K562 (cell line): ENCODE measurements at regions not wholly inside any gene's neighbourhood (a gene's known extent, or its start where the extent isn't known, plus 50 kb on each side); places are given as distances from the start of the nearest gene placed in this dataset.
"Not testable (repeated sequence)": the region's sequence is repeated elsewhere in the genome, so short reads cannot be mapped to it uniquely, and the experiment has no call there.

Experiments
- ATAC-seq: fragments of 200-7000 bp; cut with Tn5 transposase; 3 replicates; pipeline ENCODE4 v1.9.1; 2020; ENCODE audit warnings: moderate library complexity
- BruUV-seq: library from RNA; stranded (reverse); fragments of 400-500 nt; replicated peaks from 2 replicates; lab custom pipeline; 2021; lab: Mats Ljungman, UMichigan
- CTCF ChIA-PET: fragments of 300-600 bp; formaldehyde crosslinking; extraction: SDS; loops from one replicate; lab custom pipeline; 2021; ENCODE audit warnings: low intra/inter-chr PET ratio; lab: Yijun Ruan, JAX
- POLR2A ChIA-PET: fragments of 300-600, 350-650 bp; sonication (Branson Sonifier 250); formaldehyde crosslinking; extraction: SDS; loops from one replicate; lab custom pipeline; 2021; ENCODE audit warnings: antibody characterized with exemption, inconsistent platforms; lab: Yijun Ruan, JAX
- DNase-seq, 4 experiments: peaks; one replicate each; pipeline versions ENCODE4 v3.0.0 to v3.0.0-alpha.2; 2011 to 2018; ENCODE audit warnings: low spot score in 3 of 4, mixed read lengths in 3 of 4; ENCODE audit errors: extremely low read depth in 1 of 4
- FAIRE-seq: peaks from 2 replicates; lab custom pipeline; 2011; peaks lifted over from hg19 to GRCh38; lab: Jason Lieb, UNC
- H2AFZ ChIP-seq: 2 replicates; pipeline ENCODE4 v1.6.0; 2011; ENCODE audit warnings: low read depth, low read length, control low read depth, inconsistent platforms
- H3K27ac ChIP-seq: fragments of 200-600 bp; 3 replicates; pipeline ENCODE4 v1.8.0; 2011; ENCODE audit warnings: low read depth, mild to moderate bottlenecking, control low read depth, inconsistent platforms, low read length, moderate library complexity, mixed read lengths; ENCODE audit errors: extremely low read depth
- H3K27me3 ChIP-seq, 2 experiments: fragments of 300-600 bp in 1 of 2; 2 replicates in 1 of 2; 3 replicates in 1 of 2; pipeline versions ENCODE4 v1.6.0 to v1.8.0; 2011; ENCODE audit warnings: inconsistent platforms in 2 of 2, low read length in 2 of 2, mild to moderate bottlenecking in 1 of 2, mixed read lengths in 1 of 2, moderate library complexity in 1 of 2; ENCODE audit not compliant: control insufficient read depth in 2 of 2, insufficient read depth in 2 of 2
- H3K36me3 ChIP-seq: fragments of 300-600 bp; 3 replicates; pipeline ENCODE4 v1.8.0; 2011; ENCODE audit warnings: mild to moderate bottlenecking, low read length, inconsistent platforms; ENCODE audit not compliant: control insufficient read depth, insufficient read depth
- H3K4me1 ChIP-seq, 2 experiments: fragments of 200-600 bp in 1 of 2; replicated peaks in 1 of 2; 2 replicates in 1 of 2; 3 replicates in 1 of 2; pipeline versions ENCODE4 v1.5.1 to v1.8.0; 2011; ENCODE audit warnings: inconsistent platforms in 2 of 2, low read length in 2 of 2, mild to moderate bottlenecking in 1 of 2, mixed read lengths in 1 of 2, moderate library complexity in 1 of 2; ENCODE audit not compliant: control insufficient read depth in 2 of 2, insufficient read depth in 2 of 2
- H3K4me2 ChIP-seq: 2 replicates; pipeline ENCODE4 v1.6.1; 2011; ENCODE audit warnings: low read length, control low read depth, inconsistent platforms, mixed read lengths; ENCODE audit not compliant: insufficient read depth
- H3K4me3 ChIP-seq: fragments of 200-600 bp; sonication (generic), shearing (Covaris generic); 2 replicates; pipeline ENCODE4 v1.5.1; 2016; ENCODE audit warnings: control low read depth, inconsistent platforms
- H3K79me2 ChIP-seq: fragments of 200-600 bp; 3 replicates; pipeline ENCODE4 v1.8.0; 2011; ENCODE audit warnings: low read length, inconsistent platforms; ENCODE audit not compliant: control insufficient read depth, insufficient read depth
- H3K9ac ChIP-seq, 2 experiments: 2 replicates each; pipeline versions ENCODE4 v1.6.0 to v1.6.1; 2011; ENCODE audit warnings: low read depth in 2 of 2, low read length in 2 of 2, control low read depth in 1 of 2, inconsistent platforms in 1 of 2, mild to moderate bottlenecking in 1 of 2, mixed read lengths in 1 of 2; ENCODE audit not compliant: insufficient read depth in 1 of 2
- H3K9me1 ChIP-seq: one replicate; pipeline ENCODE4 v1.6.0; 2011; ENCODE audit warnings: inconsistent platforms, mild to moderate bottlenecking, low read length, moderate library complexity; ENCODE audit not compliant: control insufficient read depth, insufficient read depth
- H3K9me3 ChIP-seq: replicated peaks from 2 replicates; pipeline ENCODE4 v1.5.1; 2011; ENCODE audit warnings: low read depth, low read length, inconsistent platforms; ENCODE audit not compliant: control insufficient read depth, insufficient read depth
- H4K20me1 ChIP-seq: replicated peaks from 2 replicates; pipeline ENCODE4 v1.6.1; 2011; ENCODE audit warnings: low read length, inconsistent platforms, mixed read lengths; ENCODE audit not compliant: control insufficient read depth, insufficient read depth
- ARID4B ChIP-seq: sonication (generic); formaldehyde crosslinking; IDR thresholded peaks from 2 replicates; pipeline ENCODE4 v1.8.0; 2022; ENCODE audit warnings: mild to moderate bottlenecking, missing genetic modification reagents
- CC2D1A ChIP-seq: fragments of 450-650 bp; IDR thresholded peaks from 2 replicates; pipeline ENCODE4 v1.6.1; 2017; ENCODE audit warnings: mild to moderate bottlenecking
- ERF ChIP-seq: fragments of 450-650 bp; formaldehyde crosslinking; IDR thresholded peaks from 2 replicates; pipeline ENCODE4 v1.4.0; 2020; ENCODE audit warnings: mild to moderate bottlenecking, mixed read lengths
- ETV1 ChIP-seq: fragments of 450-650 bp; conservative IDR thresholded peaks from 2 replicates; pipeline ENCODE4 v1.6.1; 2016; ENCODE audit warnings: missing genetic modification characterization, control low read depth, low read depth, missing compliant biosample characterization
- ETV6 ChIP-seq, 3 experiments: fragments of 150-350 bp in 1 of 3; sonication (generic) in 1 of 3; formaldehyde crosslinking in 1 of 3; IDR thresholded peaks; 2 replicates each; pipeline versions ENCODE4 v1.6.1 to v1.8.0; 2014 to 2022; ENCODE audit warnings: borderline replicate concordance in 2 of 3, low read depth in 2 of 3, antibody characterized with exemption in 1 of 3, low read length in 1 of 3, mild to moderate bottlenecking in 1 of 3, missing genetic modification reagents in 1 of 3
- MXI1 ChIP-seq: IDR thresholded peaks from 2 replicates; pipeline ENCODE4 v1.6.1; 2011; ENCODE audit warnings: low read depth, mild to moderate bottlenecking, improper control_type of control experiment, low read length
- POLR2AphosphoS2 ChIP-seq: IDR thresholded peaks from 2 replicates; pipeline ENCODE4 v1.6.1; 2012; ENCODE audit warnings: low read length, improper control_type of control experiment
- POLR2B ChIP-seq: fragments of 450-650 bp; IDR thresholded peaks from 2 replicates; pipeline ENCODE4 v1.6.1; 2018; ENCODE audit warnings: low read depth; ENCODE audit not compliant: partially characterized antibody
- ZC3H4 ChIP-seq: sonication (generic); formaldehyde crosslinking; IDR thresholded peaks from 2 replicates; pipeline ENCODE4 v1.9.0; 2021; ENCODE audit warnings: missing genetic modification reagents, borderline replicate concordance
- ZEB2 ChIP-seq: fragments of 450-650 bp; IDR thresholded peaks from 2 replicates; pipeline ENCODE4 v1.6.1; 2016
- ZNF41 ChIP-seq: fragments of 250-450 bp; sonication (Bioruptor Pico); conservative IDR thresholded peaks from 2 replicates; pipeline ENCODE4 v1.4.0; 2020; ENCODE audit warnings: mild to moderate bottlenecking
- WGBS: fragments of 100-300 bp; shearing (Covaris generic); methylation state at CpG from one replicate; pipeline ENCODE4 v1.1.6; 2016; ENCODE audit warnings: low coverage, mixed read lengths; ENCODE audit not compliant: insufficient coverage; ENCODE audit errors: missing lambda C conversion rate; 5-methylcytosine and 5-hydroxymethylcytosine counted together
- in situ Hi-C: fragments of 300-500 bp; cut with MboI; formaldehyde crosslinking; loops from 4 replicates; pipeline ENCODE4 v1.15.0; 2018; ENCODE audit warnings: inconsistent platforms, mixed read lengths
- intact Hi-C: fragments of 100-400 bp; cut with micrococcal nuclease; formaldehyde crosslinking; loops from 2 replicates; pipeline ENCODE4 v1.14.2; 2022
- TF ChIP-seq, protein P1 (sequence below): fragments of 450-650 bp; IDR thresholded peaks from 2 replicates; pipeline ENCODE4 v1.7.0; 2016; ENCODE audit warnings: borderline replicate concordance

DNA sequence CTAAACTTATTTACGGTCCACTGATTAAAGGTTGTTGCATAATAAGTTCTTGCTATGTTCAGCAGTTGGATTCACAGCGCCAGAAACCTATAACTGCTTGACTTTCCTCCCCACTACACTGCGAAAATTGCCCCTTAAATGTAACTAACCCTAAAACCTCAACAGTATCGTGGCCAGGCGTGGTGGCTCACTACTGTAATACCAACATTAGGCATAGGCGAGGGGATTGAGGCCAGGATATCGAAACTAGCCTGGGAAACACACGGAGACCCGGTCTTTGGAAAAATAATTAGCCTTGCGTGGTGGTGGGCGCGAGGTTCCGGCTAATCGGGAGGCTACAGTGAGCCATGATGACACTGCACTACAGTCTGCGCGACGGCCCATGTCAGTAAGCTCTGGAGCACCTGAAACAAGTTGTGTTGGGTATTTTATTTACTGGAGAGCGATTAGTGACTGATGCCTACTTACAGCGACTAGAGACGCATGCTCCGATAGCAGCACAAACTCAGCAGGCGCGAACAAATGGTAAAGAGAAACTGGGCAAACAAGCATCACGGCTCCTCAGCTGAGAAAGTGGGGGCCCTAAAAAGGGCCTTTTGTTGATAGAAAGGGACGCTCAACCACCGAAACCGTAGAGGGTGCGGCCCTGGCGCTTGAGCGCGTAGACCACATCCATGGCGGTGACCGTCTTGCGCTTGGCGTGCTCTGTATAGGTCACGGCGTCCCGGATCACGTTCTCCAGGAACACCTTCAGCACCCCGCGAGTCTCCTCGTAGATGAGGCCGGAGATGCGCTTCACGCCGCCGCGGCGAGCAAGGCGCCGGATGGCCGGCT, 81.4 kb downstream of the OR2B2 start:
- peaks cover 18% of the 10 kb centered on the region; the same call in 1 of the 2 replicates for H4K20me1 ChIP-seq
- peaks cover 69% of the 10 kb centered on the region for H3K79me2 ChIP-seq
- ATAC-seq, result peak; percentile 73
- CTCF ChIA-PET; H2AFZ ChIP-seq; H3K9me3 ChIP-seq; H3K27me3 ChIP-seq; H3K9me1 ChIP-seq; FAIRE-seq; TF ChIP-seq ETV6 (CRISPR knock-in tag; IDR thresholded peaks at IDR 0.05; ENCODE audit: borderline replicate concordance): not testable (repeated sequence)
- in situ Hi-C loops, result loop anchor here (10.0 kb wide), 1 partner anchor 1706 kb away; a partner anchor contains a TSS
- H3K9ac ChIP-seq, result peak overlapping the region; percentile 95 to 96
- H3K27ac ChIP-seq, result peak overlapping the region; percentile 95
- BruUV-seq, result TSS peak; percentile 66
- WGBS, result under 1% methylated on average over 27 of the region's 52 CpGs
- peaks cover 13 to 15% of the 10 kb centered on the region in 2 experiments; a peak in 4 of 5 replicates for H3K4me1 ChIP-seq
- peak overlapping the region; percentile 96 for H3K4me2 ChIP-seq
- DNase-seq, result peak in 3 of 4 experiments; percentile 41 to 79 (median 42)
- POLR2A ChIA-PET, result interaction anchor here (0.6 to 11.9 kb wide), 23 partner anchors 7 to 1052 kb away, joined by 3 to 826 read pairs (median 3); a partner anchor contains a TSS
- intact Hi-C loops, result loop anchor here (2.0 to 10.0 kb wide), 5 partner anchors 20 to 1626 kb away; a partner anchor contains a TSS
- H3K36me3 ChIP-seq, result peaks cover 42% of the 10 kb centered on the region
- H3K4me3 ChIP-seq, result peak overlapping the region; percentile 69
- TF ChIP-seq POLR2B (peak; percentile 77), ZNF41 (CRISPR knock-in tag) (peak; percentile 58; the same call in 1 of the 2 replicates), ZEB2 (0 out of 2 replicates have a peak, but pooled peaks have one; percentile 15), ZC3H4 (CRISPR knock-in tag) (peak; percentile 99), ETV1 (tag) (peak; percentile 12; the same call in 1 of the 2 replicates), ETV6 (IDR thresholded peaks at IDR 0.05; ENCODE audit: borderline replicate concordance in 1 of 2, low read depth in 2 of 2, low read length in 1 of 2) (0 out of 4 replicates have a peak, but pooled peaks of 1 of the 2 experiments have one; percentile 18), ARID4B (peak; percentile 49; the same call in 1 of the 2 replicates), CC2D1A (peak; percentile 41; the same call in 1 of the 2 replicates), ERF (CRISPR knock-in tag) (peak; percentile 63; the same call in 1 of the 2 replicates), POLR2AphosphoS2 (peak; percentile 21; the same call in 1 of the 2 replicates), MXI1 (peak; percentile 30; the same call in 1 of the 2 replicates)
- TF ChIP-seq, protein P1, sequence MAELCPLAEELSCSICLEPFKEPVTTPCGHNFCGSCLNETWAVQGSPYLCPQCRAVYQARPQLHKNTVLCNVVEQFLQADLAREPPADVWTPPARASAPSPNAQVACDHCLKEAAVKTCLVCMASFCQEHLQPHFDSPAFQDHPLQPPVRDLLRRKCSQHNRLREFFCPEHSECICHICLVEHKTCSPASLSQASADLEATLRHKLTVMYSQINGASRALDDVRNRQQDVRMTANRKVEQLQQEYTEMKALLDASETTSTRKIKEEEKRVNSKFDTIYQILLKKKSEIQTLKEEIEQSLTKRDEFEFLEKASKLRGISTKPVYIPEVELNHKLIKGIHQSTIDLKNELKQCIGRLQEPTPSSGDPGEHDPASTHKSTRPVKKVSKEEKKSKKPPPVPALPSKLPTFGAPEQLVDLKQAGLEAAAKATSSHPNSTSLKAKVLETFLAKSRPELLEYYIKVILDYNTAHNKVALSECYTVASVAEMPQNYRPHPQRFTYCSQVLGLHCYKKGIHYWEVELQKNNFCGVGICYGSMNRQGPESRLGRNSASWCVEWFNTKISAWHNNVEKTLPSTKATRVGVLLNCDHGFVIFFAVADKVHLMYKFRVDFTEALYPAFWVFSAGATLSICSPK, result 0 out of 2 replicates have a peak, but pooled peaks have one; percentile 12
